Neural crest cell (in vitro differentiated cells): ENCODE measurements at regions not wholly inside any gene's neighbourhood (a gene's known extent, or its start where the extent isn't known, plus 50 kb on each side); places are given as distances from the start of the nearest gene placed in this dataset.

Experiments used
- DNase-seq: peaks from one replicate; pipeline ENCODE4 v3.0.0; 2021; ENCODE audit warnings: low read depth, mixed read lengths, low spot score
- H3K27ac Mint-ChIP-seq: one replicate; pipeline ENCODE4 v1.8.0; 2021; ENCODE audit warnings: mild to moderate bottlenecking, mixed read lengths; ENCODE audit not compliant: unreplicated experiment
- H3K27me3 Mint-ChIP-seq: 2 replicates; pipeline ENCODE4 v1.8.0; 2021; ENCODE audit warnings: low read depth, mild to moderate bottlenecking, mixed read lengths
- H3K36me3 Mint-ChIP-seq: 2 replicates; pipeline ENCODE4 v1.8.0; 2021; ENCODE audit warnings: low read depth, mild to moderate bottlenecking, mixed read lengths
- H3K4me1 Mint-ChIP-seq: 2 replicates; pipeline ENCODE4 v1.8.0; 2021; ENCODE audit warnings: mixed read lengths
- H3K4me3 Mint-ChIP-seq: one replicate; pipeline ENCODE4 v1.8.0; 2021; ENCODE audit warnings: mild to moderate bottlenecking, mixed read lengths
- H3K9me3 Mint-ChIP-seq: 2 replicates; pipeline ENCODE4 v1.8.0; 2021; ENCODE audit warnings: mixed read lengths
- TF ChIP-seq, protein P1 (sequence below): fragments of 200-600 bp; sonication (generic); conservative IDR thresholded peaks from 2 replicates; pipeline ENCODE4 v1.5.0; 2021; ENCODE audit warnings: antibody characterized with exemption, mild to moderate bottlenecking

DNA sequence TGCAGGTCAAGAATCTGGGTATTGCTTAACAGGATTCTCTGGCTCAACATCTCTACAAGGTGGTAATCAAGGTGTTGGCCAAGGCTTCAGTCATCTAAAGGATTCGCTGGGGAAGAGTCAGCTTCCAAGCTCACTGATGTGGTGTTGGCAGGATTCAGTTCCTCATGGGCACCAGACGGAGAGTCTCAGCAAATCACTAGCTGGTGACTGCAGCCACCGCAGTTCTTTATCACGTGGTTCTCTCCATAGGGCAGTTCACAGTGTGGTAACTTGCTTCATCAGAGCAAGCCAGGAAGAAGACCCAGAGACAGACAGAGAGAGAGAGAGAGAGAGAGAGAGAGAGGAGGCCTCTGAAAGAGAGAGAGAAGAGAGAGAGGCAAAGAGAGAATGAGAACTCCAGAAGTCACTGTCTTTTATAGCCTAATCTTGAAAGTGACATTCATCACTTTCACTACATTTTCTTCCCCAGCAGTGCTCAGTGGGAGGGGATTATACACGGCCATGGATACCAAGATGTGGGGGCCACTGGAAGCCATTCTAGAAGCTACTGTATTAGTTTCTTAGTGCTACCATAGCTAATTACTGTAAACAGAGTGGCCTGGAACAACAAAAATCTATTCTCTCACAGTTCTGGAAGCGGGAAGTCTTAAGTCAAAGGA, 109.2 kb upstream of the SMIM23 start:
- TF ChIP-seq, protein P1, sequence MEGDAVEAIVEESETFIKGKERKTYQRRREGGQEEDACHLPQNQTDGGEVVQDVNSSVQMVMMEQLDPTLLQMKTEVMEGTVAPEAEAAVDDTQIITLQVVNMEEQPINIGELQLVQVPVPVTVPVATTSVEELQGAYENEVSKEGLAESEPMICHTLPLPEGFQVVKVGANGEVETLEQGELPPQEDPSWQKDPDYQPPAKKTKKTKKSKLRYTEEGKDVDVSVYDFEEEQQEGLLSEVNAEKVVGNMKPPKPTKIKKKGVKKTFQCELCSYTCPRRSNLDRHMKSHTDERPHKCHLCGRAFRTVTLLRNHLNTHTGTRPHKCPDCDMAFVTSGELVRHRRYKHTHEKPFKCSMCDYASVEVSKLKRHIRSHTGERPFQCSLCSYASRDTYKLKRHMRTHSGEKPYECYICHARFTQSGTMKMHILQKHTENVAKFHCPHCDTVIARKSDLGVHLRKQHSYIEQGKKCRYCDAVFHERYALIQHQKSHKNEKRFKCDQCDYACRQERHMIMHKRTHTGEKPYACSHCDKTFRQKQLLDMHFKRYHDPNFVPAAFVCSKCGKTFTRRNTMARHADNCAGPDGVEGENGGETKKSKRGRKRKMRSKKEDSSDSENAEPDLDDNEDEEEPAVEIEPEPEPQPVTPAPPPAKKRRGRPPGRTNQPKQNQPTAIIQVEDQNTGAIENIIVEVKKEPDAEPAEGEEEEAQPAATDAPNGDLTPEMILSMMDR: no peak
- H3K9me3 Mint-ChIP-seq: peaks cover 6% of the 10 kb centered on the region
- H3K4me1 Mint-ChIP-seq: peaks cover 10% of the 10 kb centered on the region
- no peaks in the 10 kb centered on the region for H3K27me3 Mint-ChIP-seq
- no peak overlapping the region for H3K4me3 Mint-ChIP-seq
- no peak for DNase-seq
- H3K36me3 Mint-ChIP-seq: no peaks in the 10 kb centered on the region
- no peak overlapping the region for H3K27ac Mint-ChIP-seq

DNA sequence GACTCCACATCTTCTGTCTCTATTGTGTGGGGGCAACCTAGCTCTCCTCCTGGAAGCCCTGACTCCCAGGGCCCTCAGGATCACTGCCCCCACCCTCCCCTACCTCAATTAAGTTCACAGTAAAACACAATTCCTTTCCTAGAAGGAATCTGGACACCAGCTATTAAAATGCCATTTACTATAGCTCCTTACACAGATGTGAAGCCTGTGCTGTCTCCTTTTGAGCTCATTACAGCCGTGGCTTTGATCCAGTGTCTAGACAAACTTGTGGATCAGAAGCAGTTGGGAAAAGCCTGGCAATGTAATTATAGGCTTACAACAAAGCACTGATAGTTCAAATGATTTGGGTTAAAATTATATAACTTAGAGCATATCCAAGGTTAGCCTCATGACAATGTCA, 107.0 kb upstream of the SMIM23 start:
- no peak overlapping the region for H3K4me3 Mint-ChIP-seq
- TF ChIP-seq, protein P1: no peak
- H3K9me3 Mint-ChIP-seq: peaks cover 5% of the 10 kb centered on the region
- H3K36me3 Mint-ChIP-seq: no peaks in the 10 kb centered on the region
- H3K4me1 Mint-ChIP-seq: peaks cover 17% of the 10 kb centered on the region
- no peak for DNase-seq
- H3K27me3 Mint-ChIP-seq: no peaks in the 10 kb centered on the region
- H3K27ac Mint-ChIP-seq: no peak overlapping the region

DNA sequence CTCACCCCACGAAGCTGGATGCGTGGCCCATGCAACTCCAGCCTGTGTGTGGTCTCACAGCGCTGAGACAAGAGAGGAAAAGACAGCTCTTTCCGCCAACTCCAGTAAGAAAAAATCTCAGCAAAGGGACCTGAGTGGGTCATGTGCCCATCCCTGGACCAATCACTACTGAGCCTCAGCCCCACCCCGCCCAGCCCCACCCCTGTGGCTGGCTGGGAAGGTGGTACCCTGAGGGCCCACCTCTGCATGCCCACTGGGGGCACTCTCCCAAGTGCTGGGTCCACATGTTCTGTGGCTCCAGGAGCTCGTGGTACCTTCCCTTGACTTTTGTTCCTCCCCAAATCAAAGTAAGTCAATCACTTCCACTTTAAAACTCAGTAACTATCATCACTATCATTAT, 105.1 kb upstream of the SMIM23 start:
- no peaks in the 10 kb centered on the region for H3K9me3 Mint-ChIP-seq
- no peak for DNase-seq
- no peaks in the 10 kb centered on the region for H3K36me3 Mint-ChIP-seq
- no peak overlapping the region for H3K27ac Mint-ChIP-seq
- TF ChIP-seq, protein P1: no peak
- peaks cover 12% of the 10 kb centered on the region for H3K4me1 Mint-ChIP-seq
- H3K4me3 Mint-ChIP-seq: no peak overlapping the region
- H3K27me3 Mint-ChIP-seq: no peaks in the 10 kb centered on the region

DNA sequence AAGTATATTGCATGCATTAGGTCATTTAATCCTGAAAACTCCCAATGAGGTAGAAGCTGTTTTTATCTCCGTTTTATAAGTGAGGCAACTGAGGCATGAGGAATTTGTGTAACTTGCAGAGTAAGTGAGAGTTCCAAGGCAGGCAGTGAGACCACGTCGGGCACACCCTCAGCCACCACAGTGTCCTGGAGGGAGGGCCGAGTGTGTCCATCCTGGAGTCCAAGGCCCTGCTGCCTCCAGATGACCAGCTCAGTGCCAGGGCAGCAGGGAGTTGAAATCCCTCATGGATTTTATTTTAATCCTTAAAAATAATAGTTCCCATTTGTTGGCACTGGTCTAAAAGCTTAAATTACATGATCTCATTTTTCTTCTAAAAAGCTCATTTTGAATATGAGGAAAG, 104.6 kb upstream of the SMIM23 start:
- no peak for DNase-seq
- no peaks in the 10 kb centered on the region for H3K27me3 Mint-ChIP-seq
- TF ChIP-seq, protein P1: no peak
- H3K9me3 Mint-ChIP-seq: no peaks in the 10 kb centered on the region
- H3K4me1 Mint-ChIP-seq: peaks cover 12% of the 10 kb centered on the region
- H3K27ac Mint-ChIP-seq: no peak overlapping the region
- H3K36me3 Mint-ChIP-seq: no peaks in the 10 kb centered on the region
- H3K4me3 Mint-ChIP-seq: no peak overlapping the region

DNA sequence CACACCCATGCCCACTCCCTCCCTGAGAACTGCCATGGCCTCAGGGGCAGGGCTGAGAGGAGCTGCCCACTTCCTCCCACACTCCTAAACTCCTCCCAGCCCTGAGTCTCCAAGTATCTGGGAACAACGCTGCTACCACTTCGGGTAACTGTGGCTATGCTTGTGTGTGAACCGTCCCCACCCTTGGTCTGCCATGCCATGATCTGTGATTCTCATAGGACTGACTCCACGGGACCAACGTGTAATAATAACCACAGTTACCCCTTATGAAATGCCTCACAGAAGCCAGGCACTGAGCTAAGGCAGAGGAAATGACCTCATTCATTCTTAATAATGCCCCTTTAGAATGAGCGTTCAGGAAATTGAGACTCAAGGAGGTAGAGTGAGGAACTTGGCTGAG, 103.9 kb upstream of the SMIM23 start:
- TF ChIP-seq, protein P1: no peak
- H3K27ac Mint-ChIP-seq: no peak overlapping the region
- no peak overlapping the region for H3K4me3 Mint-ChIP-seq
- no peaks in the 10 kb centered on the region for H3K9me3 Mint-ChIP-seq
- H3K4me1 Mint-ChIP-seq: peaks cover 7% of the 10 kb centered on the region
- no peak for DNase-seq
- no peaks in the 10 kb centered on the region for H3K36me3 Mint-ChIP-seq
- H3K27me3 Mint-ChIP-seq: no peaks in the 10 kb centered on the region
